Upper lobe of right lung (tissue), 1 donor: ENCODE measurements at regions not wholly inside any gene's neighbourhood (a gene's known extent, or its start where the extent isn't known, plus 50 kb on each side); places are given as distances from the start of the nearest gene placed in this dataset.

Experiments used
- ATAC-seq: fragments of 200-7000 bp; cut with Tn5 transposase; one replicate; pipeline ENCODE4 v1.9.1; 2020; ENCODE audit warnings: mild to moderate bottlenecking, moderate library complexity
- DNase-seq: peaks from one replicate; pipeline ENCODE4 v3.0.0-alpha.2; 2020
- H3K27ac ChIP-seq: fragments of 200-600 bp; one replicate; pipeline ENCODE4 v1.8.0; 2022
- H3K27me3 ChIP-seq: fragments of 200-600 bp; one replicate; pipeline ENCODE4 v1.8.0; 2022; ENCODE audit warnings: mild to moderate bottlenecking
- H3K36me3 ChIP-seq: fragments of 200-600 bp; one replicate; pipeline ENCODE4 v1.8.0; 2022
- H3K4me1 ChIP-seq: fragments of 200-600 bp; one replicate; pipeline ENCODE4 v1.8.0; 2022
- H3K4me3 ChIP-seq: fragments of 200-600 bp; one replicate; pipeline ENCODE4 v1.8.0; 2022; ENCODE audit warnings: mild to moderate bottlenecking
- H3K9me3 ChIP-seq: fragments of 200-600 bp; one replicate; pipeline ENCODE4 v1.8.0; 2022
- intact Hi-C: fragments of 100-400 bp; cut with DNase I; formaldehyde crosslinking; loops from one replicate; pipeline ENCODE4 v1.11.0; 2022
- TF ChIP-seq, protein P1 (sequence below): fragments of 200-600 bp; IDR thresholded peaks from one replicate; pipeline ENCODE4 v1.8.0; 2022; ENCODE audit warnings: antibody characterized with exemption
- donor health status: DM: no; HTN: yes; CAD: no; lungs with severe emphysema.

DNA sequence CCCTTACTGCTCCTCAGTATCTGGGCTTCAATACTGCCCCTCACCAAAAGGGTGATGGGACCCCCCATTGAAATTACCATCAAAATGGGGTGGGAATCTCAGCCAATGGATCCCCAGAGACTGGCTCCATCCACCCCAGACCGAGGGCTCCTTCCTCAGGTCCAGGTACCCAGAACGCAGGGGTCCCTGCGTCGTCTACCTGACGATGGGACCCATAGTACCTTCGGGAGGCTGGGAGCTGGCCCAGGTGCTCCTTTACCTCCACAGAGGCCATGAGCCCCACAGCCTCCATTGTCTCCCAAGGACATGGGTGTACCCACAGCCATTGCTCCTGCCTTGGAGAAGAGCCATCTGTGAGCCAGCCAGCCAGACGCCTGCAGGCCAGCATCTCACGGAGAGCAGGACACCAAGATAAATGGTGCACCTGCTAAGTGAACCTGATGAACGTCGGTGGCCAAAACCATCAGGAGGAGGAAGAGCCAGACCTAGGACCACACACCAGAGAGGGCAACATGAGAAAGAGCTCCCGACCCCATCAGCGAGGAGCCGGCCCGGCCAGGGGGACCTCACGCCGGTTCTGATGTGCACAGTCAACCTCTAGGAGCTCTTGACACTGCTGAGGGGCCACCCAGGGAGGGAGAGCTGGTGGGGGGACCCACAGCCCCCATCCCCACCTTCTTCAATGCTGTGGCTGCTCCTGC is 156.8 kb upstream of the SOX1 start:
- no peak overlapping the region for H3K27ac ChIP-seq
- no peaks in the 10 kb centered on the region for H3K4me1 ChIP-seq
- H3K27me3 ChIP-seq = no peaks in the 10 kb centered on the region
- ATAC-seq (no peak), DNase-seq (no peak)
- no peaks in the 10 kb centered on the region for H3K9me3 ChIP-seq
- TF ChIP-seq, protein P1, sequence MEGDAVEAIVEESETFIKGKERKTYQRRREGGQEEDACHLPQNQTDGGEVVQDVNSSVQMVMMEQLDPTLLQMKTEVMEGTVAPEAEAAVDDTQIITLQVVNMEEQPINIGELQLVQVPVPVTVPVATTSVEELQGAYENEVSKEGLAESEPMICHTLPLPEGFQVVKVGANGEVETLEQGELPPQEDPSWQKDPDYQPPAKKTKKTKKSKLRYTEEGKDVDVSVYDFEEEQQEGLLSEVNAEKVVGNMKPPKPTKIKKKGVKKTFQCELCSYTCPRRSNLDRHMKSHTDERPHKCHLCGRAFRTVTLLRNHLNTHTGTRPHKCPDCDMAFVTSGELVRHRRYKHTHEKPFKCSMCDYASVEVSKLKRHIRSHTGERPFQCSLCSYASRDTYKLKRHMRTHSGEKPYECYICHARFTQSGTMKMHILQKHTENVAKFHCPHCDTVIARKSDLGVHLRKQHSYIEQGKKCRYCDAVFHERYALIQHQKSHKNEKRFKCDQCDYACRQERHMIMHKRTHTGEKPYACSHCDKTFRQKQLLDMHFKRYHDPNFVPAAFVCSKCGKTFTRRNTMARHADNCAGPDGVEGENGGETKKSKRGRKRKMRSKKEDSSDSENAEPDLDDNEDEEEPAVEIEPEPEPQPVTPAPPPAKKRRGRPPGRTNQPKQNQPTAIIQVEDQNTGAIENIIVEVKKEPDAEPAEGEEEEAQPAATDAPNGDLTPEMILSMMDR = no peak
- H3K4me3 ChIP-seq = no peak overlapping the region
- intact Hi-C loops = no loop called here
- no peaks in the 10 kb centered on the region for H3K36me3 ChIP-seq

DNA sequence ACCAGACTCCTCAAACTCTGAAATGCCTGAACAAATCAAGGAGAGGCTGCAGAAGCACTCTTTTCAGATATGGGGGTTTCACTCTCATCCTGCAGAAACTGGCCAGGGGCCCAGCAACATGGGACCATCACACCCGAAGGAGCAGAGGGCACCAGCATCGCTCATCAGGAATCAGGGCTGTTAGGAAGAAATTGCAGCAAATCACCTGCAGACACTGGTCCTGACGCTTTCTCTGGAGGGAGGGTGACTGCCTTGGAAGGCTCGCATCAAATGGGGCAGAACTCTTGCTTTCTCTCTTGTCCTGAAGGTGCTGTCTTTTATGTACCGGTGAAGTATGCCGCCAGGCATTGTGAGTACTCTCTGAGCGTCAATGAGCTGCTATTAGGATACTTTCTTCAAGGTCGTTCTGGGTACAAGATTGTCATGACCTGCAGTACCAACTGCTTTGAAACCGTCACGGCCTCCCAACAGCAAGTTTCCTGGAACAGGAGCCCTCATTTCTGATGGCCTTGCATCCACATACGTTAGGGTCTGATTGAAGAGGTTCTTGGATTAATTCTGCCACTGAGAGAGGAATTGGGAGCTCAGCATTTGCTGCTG is 155.7 kb upstream of the SOX1 start:
- Histone ChIP-seq H3K36me3 (no peaks in the 10 kb centered on the region), H3K27me3 (no peaks in the 10 kb centered on the region), H3K4me3 (no peak overlapping the region), H3K9me3 (no peaks in the 10 kb centered on the region), H3K4me1 (no peaks in the 10 kb centered on the region), H3K27ac (no peak overlapping the region)
- DNase-seq (no peak), ATAC-seq (no peak)
- TF ChIP-seq, protein P1 = no peak
- intact Hi-C loops = no loop called here

DNA sequence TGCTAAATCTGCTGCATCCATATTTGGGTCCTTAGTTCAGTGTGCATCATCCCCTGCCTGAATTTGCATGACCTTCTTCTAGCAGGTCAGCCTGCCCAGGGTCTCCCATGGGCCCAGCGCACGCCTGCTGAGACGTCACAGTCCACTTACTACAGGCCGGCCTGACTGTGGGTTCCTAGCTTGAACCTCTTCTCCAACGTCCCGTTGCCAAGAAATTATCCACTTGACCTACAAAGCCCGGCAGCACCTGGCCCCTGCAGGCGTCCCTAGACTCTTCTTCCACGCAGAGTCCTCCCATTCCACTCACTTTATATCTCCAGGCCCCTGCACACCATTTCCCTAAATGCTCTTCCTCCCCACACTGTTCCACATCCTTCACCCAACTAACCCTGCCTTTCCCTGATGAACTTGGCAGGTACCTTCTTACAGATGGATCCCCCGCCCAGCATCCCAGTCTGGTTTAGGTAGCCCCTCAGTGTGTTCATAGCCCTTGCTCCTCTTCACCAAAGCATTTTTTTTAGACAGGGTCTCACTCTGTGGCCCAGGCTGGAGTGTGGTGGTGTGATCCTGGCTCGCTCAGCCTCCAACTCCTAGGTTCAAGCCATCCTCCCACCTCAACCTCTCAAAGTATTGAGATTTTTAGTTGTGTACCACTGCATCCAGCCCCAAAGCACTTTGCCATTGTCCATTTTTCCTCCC is 155.0 kb upstream of the SOX1 start:
- H3K4me3 ChIP-seq = no peak overlapping the region
- H3K27me3 ChIP-seq = no peaks in the 10 kb centered on the region
- no peaks in the 10 kb centered on the region for H3K36me3 ChIP-seq
- intact Hi-C loops = no loop called here
- H3K27ac ChIP-seq = no peak overlapping the region
- DNase-seq = peak; percentile 12
- no peak for ATAC-seq
- TF ChIP-seq, protein P1 = no peak
- H3K9me3 ChIP-seq = no peaks in the 10 kb centered on the region
- no peaks in the 10 kb centered on the region for H3K4me1 ChIP-seq

DNA sequence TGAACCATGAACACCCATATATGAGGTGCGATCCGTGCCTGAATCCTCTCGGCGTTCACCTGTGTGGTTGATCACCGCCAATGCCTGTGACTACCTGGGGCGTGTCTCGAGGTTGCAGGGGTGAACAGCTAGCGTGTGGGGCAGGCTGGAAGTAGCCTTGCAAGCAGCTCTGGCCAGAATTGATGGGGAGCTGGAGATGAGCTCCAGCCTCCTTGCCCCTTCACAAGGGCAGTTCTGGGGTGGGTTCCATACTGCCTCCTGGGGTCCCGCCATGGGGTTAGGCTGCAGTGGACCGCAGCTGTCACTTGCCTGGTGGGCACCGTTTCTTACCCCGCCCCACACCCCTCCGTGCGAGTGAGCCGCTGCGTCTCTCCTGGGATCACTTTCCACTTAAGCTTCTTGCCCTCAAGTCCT is 154.5 kb upstream of the SOX1 start:
- DNase-seq (no peak), ATAC-seq (no peak)
- no peak overlapping the region for H3K4me3 ChIP-seq
- intact Hi-C loops = no loop called here
- H3K27me3 ChIP-seq = no peaks in the 10 kb centered on the region
- no peaks in the 10 kb centered on the region for H3K9me3 ChIP-seq
- no peaks in the 10 kb centered on the region for H3K4me1 ChIP-seq
- H3K27ac ChIP-seq = no peak overlapping the region
- TF ChIP-seq, protein P1 = no peak
- H3K36me3 ChIP-seq = no peaks in the 10 kb centered on the region

DNA sequence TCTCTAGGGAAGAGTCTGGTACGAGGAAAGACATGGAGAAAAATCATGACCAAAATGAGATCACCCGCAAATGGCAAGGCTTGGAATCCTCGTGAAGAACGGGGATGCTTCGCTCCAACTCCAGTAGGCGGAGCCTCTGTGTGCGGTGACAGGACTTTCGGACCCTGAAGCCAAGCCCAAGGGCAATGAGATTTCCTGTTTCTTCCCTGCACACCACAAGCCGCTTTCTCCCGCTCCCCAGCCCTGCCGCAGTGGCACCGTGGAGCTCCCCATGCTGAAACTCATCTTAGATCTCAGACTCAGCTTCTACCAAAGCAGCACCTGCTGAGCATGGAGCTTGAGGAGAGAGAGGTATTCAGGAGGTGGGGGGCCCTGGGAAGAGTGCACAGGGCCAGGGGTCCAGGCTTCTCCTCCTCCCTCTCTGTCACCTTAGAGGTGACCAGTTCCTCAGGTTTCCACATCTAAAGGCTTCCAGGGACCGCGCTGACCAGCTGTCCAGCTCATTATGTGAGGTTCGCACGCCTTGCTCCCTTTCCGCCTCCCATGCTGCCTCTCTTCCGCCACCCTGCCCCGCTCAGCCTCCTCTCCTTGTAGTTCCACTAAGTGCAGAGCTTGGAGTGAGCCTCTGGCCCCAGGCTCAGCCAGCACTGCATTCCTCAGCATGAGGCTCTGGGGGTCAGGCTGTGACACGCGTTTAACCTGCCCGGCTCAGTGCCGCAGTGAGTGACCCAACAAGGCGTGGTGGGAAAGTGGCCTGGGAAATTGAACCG is 153.8 kb upstream of the SOX1 start:
- no peaks in the 10 kb centered on the region for H3K36me3 ChIP-seq
- DNase-seq (peak; percentile 51), ATAC-seq (no peak)
- H3K4me3 ChIP-seq = no peak overlapping the region
- TF ChIP-seq, protein P1 = no peak
- H3K27ac ChIP-seq = no peak overlapping the region
- intact Hi-C loops = no loop called here
- no peaks in the 10 kb centered on the region for H3K27me3 ChIP-seq
- no peaks in the 10 kb centered on the region for H3K9me3 ChIP-seq
- no peaks in the 10 kb centered on the region for H3K4me1 ChIP-seq
